Smooth muscle cell of the brain vasculature (primary cell): ENCODE measurements at regions not wholly inside any gene's neighbourhood (a gene's known extent, or its start where the extent isn't known, plus 50 kb on each side); places are given as distances from the start of the nearest gene placed in this dataset.
"Not testable (repeated sequence)": the region's sequence is repeated elsewhere in the genome, so short reads cannot be mapped to it uniquely, and the experiment has no call there.

ENCODE experiments used
- DNase-seq: peaks from one replicate; pipeline ENCODE4 v3.0.0-alpha.2; 2012; ENCODE audit warnings: low read depth, low spot score

DNA sequence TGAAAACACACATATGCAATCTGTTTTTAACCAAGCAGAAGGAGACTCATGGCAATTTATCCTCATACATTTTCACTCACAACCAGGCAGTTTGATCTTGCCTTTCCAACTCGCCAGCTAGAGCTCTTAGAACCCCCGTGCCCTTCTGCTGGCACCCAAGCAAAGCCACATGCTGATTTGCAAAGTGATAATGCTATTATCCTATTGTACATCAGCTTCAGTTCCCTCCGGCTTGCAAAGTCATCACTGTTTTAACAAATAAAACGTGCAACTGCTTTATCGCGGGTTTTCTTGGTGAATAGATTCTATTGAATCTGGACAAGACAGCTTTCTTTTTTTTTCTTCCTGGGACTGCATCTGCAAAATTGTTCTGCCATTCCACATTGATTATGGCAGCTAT, 314.6 kb downstream of the LNPK start:
- no peak for DNase-seq

DNA sequence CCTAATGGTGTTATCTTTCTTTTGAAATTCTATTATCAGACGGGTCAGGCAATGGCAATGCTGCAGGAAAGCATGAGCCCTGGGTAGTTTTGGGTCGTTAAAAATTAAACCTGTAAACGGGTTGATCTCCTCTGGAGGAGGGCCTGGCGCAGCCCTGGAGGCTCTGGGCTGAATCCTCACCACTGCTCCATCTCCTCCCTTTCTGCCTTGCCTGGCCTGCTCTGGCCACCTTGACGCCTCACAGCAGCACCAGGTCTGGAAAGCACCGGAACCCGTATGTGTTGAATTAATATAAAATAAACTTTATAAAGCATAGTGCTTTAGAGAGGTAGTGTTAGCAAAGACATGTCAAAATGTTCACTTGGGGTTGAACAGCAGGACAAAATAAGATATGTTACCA, 316.1 kb downstream of the LNPK start:
- DNase-seq: no peak

DNA sequence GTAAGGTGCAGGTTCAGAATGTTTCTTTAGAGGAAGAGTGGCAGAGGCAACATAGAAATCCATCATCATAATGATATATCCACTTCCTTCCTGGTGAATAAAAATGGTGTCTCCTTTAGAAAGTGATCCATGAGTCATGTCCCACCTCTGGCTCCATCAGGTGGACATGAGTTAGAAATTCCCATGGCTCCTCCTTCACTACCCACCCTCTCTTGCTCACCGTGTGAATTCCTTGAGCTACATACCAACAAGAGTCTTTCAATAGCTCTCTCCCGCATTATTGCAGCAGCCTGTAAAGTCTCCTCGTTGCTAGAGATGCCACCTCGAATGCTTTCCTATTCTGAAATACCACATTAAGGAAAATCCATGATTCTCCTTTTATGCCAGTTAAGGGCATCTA, 317.6 kb downstream of the LNPK start:
- no peak for DNase-seq

DNA sequence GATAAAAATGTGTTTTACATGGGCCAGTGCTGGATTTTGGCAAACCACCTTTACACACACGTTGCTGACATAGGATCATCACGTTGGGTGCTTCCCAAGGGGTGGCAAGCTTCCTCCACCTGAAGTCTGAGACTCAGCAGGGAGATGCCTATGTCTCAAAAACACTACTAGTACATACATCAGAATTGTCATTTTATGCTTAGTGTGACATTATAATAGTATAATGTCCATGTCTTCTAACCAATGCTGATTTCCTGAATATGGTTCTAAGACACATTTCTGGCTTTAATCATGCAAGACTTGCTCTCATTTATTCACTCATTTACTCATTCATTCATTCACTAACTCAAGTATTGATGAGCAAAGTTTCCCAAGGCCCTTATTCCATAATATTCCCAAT, 322.3 kb downstream of the LNPK start:
- DNase-seq: no peak

DNA sequence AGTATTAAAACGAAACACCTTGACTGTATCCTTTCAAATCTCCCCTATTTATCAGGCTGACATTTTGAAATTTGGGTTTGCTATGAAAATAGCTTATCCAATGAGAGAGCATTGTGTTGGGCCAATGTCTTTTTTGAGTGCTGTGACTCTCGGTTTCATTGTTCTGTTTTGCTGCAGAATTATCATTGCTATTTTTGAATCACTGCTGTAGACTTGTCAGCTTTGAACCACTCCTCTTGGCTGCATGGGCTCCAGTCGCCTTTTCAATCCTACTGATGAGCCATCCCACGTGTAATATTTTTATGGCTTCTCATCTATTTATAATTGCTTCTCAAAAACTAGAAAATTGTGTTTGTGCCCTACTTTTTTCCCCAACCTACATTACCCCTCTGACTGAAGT, 322.8 kb downstream of the LNPK start:
- no peak for DNase-seq

DNA sequence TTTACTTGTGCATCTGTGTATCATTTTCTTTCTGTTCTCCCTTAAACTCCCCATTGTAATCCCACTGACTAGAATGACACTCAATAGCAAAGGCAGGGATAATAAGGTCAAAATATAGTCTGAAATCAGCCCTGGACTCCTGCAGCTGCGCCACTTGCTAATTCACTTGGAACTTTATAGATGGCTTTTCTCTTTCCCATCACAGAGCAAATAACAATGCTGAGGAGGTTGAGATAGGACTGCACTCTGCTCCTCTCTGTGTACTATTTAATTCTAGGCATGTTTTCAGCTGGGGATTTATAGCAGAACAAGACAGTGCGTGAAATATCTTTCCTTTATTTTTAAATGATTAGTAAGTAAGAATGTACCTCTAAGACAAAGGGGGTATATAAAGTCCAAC, 324.2 kb downstream of the LNPK start:
- no peak for DNase-seq

DNA sequence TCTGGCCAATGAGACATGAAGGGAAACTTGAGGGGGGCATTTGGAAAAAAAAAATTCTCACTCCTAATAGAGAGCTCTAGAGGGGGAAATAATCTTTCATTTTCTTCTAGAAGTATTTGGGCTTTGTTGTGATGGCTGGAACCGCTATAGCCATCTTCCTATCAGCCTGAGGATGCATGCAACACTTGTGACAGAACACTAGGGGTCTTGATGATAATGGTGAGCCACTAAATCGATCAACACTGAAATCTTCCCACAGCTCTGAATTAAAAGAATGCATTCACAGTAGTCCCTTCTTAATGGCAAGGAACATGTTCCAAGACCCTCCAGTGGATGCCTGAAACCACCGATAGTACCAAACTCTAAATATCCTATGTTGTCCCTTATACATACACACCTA, 325.3 kb downstream of the LNPK start:
- no peak for DNase-seq

DNA sequence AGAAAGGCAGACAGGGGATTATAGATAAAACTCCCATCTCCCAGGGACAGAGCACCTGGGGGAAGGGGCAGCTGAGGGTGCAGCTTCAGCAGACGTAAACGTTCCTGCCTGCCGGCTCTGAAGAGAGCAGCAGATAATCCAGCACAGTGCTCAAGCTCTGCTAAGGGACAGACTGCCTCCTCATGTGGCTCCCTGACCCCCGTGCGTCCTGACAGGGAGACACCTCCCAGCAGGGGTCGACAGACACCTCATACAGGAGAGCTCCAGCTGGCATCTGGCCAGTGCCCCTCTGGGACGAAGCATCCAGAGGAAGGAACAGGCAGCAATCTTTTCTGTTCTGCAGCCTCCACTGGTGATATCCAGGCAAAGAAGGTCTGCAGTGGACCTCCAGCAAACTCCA, 333.3 kb downstream of the LNPK start:
- not testable (repeated sequence) for DNase-seq

DNA sequence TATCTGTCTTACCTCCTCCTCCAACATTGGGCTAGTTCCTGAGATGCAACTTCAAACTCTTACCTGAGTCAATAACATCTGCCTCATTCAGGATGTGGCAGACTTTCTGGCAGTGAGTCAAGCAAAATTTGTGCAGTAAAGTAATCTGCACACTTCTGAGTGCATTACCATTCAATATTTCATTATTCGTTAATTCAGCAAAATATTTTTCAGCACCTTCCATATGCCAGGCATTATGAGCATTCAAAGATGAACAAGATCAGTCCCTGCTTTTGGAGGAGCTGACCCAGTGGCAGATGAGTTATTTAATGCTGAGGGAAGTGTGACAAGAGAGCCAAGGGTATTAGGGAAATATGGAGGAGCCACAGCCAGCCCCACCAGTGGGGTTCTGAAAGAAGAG, 339.7 kb downstream of the LNPK start:
- no peak for DNase-seq

DNA sequence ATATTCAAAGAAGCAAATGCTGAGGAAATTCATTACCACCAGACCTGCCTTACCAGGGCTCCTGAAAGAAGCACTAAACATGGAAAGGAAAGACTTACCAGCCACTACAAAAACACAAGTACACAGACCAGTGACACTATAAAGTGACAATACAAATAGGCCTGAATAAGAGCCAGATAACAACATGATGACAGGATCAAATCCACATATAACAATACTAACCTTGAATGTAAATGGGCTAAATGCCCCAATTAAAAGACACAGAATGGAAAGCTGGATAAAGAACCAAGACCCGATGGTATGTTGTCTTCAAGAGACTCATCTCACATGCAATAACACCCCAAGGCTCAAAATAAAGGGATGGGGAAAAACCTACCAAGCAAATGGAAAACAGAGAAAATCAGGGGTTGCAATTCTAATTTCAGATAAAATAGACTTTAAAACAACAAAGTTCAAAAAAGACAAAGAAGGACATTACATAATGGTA, 353.4 kb downstream of the LNPK start:
- no peak for DNase-seq

DNA sequence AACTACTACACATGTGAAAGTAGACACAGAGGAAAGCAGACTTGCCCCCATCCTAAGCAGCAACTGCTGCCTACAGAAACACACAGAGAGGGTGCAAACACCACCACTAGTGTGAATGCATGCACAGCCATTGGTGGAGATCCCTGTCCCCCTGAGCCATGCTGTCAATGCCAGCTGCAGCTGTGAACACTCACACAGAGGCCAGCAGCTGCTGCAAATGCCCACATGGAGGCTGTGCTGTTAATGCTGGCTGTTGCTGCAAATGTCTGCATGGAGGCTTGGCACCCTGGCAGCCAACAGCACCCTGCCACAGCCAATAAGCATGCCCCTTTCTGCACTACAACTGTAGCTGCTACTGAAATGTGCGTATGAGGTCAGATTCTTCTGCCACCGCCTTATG, 355.0 kb downstream of the LNPK start:
- DNase-seq: no peak

DNA sequence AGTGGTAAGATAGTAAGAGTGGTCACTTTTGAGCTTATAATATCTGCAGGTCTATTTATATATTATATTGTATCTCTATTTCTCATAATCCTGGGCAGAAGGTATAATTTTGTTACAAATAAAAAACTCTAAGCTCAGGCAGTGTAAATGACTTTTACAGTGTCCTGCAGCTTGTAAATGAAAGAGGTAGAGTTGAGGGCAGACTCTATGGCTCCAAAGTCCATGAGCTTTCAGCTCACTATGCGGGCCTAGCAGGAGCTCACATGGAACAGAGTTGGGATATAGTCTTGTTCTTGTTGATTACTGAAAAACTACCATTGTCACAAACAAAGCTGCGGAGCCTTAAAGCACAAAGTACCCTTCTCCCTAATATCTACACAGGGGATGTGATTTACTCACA, 361.4 kb downstream of the LNPK start:
- no peak for DNase-seq

DNA sequence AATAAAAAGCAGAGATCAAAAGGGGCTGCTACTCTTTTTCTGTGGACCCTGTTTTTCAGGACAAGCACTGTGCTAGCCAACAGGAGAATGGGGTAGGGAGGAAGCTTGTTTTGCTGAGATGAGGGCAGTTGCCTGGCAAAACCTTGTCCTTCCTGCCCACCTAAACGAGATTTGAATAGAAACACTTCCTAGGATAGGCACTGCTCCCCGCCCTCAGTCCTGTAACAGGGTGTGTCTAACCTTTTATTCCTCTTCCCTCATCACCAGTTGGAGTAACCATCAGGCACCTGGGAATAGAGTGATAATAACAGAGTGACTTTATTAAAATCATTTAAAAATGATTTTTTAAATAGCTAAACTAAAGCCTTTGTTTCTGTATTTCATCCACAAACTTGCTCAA, 368.8 kb downstream of the LNPK start:
- DNase-seq: no peak

DNA sequence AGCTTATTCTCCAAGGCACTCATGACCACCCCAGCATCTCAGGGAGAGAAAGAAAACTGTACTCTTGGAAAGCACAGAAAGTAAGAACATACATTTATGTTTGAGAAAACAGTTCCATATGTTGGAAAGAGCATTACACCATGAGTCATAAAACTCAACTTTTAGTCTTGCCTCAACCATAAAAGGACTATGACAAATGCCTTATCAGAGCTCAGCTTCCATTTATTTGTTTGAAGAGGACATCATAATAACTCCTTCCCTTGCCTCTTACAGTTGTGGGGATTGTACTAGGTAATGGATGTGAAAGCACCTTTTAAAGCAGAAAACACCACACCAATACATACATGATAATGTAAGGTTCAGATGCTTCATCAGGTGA, 370.8 kb downstream of the LNPK start:
- no peak for DNase-seq

DNA sequence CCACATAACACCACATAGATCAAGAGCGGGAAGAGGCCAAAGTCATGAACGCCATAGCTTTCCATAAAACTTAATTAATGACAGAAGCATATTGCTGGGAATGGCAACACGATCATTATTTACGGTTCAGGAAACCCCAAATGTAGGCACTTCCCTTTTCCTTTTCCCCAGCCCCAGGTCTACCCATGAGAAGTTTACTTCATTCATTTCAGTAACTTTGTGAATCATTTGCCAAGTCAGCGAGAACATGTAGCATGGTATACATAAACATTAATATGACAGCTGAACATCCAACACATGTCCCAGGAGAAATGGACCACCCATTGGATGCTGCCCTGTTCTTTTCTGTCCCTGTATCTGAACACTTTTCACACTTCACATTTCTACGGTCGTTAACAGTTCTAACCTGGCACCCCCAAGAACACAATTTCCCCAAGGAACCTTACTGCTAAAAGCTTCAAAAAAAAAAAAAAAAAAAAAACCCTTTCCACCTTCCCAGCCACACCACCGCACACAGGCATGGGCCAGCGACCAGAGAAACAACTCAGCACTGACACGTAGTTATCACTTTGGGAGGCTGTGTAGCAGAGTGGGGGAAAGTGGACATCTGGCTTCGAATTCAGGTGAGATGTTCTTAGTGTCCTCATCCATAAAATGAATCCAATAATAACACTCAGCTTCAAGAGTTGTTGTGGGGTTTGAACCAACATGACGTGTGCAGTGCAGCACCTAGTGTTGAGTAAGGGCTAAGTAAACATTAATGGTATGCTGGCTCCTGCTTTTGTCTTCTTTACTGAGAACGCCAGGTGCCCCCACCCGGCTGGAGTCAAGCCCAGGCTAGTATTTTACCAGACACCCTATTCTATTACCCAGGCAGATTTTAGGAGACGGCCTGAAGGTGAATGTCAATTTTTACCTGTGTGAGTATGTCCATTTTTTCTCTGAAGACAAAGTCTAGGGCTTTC, 371.5 kb downstream of the LNPK start:
- DNase-seq: no peak

DNA sequence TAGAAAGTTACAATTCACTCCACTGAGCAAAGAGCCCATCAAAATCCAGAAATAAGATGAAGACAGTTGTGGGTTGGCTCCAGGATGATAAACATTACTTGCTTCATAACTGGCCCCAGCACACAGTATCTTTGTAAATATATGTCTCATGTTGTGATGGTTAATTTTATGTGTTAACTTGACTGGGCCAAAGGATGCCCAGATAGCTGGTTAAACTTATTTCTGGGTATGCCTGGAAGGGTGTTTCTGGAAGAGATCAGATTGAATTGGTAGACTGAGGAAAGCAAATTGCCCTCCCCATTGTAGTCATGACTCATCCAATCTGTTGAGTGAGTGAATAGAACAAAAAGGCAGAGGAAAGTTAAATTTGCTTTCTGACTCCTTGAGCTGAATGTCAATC, 373.8 kb downstream of the LNPK start:
- DNase-seq: no peak

DNA sequence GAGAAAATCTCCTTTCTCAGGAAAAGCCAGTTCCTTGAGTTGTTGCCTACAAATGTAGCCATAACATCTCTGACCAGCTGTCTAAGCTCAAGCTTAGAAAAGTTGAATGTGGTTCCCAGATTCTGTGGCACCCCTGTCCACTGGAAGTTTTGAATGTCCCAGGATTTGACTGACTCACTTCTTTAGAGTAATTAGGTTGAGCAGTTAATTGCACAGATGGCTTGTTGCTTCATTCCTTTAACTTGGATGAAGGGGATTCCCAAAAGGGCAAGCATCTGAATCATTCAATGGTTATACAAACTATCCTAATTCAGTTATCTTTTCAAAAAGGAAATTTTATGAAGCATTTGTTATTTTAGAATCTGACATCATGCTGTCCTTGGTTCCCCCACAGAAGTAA, 374.7 kb downstream of the LNPK start:
- DNase-seq: no peak

DNA sequence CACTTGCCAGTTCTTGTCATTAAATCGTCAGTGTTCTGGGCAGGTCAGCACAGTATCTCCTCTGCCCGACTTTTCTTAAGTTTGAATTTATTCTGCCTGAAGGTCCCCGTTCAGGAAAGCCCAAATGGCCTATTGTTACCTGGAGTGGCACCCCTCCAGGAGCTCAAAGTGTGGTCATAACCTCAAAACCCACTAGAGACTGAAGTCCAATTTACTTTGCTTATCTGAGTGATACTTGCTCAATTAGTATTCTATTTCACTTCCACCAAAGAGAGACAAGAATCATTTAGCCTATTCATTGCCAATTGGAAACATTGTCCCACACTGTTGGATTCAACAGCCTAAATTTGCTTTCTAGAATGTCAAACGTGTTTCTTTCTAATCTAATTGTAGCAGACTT, 375.3 kb downstream of the LNPK start:
- no peak for DNase-seq

DNA sequence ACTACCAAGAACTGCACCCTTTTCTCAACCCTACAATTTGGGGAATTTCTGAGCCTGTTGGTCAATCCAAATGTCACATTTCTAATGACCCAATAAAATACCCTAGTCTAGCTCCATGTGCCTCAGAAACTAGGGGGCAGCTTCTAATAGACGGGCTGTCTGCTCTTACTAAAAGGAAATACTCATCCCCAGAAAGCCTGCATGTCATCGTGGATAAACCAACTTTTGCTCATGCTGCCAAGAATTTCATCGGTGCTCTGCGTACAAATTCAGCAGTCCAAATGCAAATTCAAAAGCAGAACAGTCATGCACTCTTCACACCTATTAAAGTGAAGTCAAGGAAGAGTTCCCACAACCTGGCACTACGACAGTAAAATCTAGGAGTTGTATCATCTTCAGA, 377.3 kb downstream of the LNPK start:
- no peak for DNase-seq

DNA sequence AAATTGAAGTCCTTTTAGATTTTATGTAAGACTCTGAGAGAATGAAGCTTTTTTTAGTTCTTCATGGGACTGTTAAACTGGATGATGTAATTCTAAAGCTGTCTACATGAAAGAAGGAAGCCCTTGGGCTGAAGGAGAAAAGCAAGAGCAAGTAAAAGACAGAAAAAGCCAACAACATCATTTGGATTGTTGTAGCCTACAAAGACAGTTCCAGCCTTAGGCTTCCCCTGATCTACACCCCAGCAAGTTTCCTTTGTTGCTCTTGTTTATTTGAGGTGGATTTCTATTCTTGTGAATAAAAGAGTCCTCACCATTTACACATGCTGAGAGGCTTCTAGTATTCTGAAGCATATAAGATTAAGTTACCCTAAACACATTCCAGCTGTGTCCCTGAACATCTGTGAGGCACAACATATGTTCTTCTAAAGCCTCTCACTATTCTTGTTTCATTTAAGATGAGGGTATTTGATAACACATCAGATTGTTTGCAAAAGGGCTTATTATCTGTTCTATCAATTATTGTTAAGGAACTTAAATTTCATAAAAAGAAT, 377.8 kb downstream of the LNPK start:
- no peak for DNase-seq

DNA sequence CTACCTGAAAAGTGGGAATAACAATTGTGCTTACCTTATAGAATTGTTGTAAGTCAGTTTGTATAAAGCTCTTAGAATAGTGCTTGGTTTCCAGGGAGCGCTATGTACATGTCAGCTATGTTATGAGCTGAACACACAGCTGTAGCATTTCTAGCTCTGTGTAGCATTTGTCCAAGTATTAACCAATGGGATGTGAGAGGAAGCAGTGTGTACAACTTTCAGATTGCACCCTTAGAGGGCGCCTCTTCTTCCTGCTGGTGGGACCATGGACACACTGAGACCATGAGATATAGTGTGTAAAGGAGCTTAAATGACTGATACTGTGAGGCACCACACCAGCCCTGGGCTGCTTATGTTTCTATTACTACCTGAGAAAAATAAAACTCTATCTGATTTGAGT, 380.2 kb downstream of the LNPK start:
- DNase-seq: no peak

DNA sequence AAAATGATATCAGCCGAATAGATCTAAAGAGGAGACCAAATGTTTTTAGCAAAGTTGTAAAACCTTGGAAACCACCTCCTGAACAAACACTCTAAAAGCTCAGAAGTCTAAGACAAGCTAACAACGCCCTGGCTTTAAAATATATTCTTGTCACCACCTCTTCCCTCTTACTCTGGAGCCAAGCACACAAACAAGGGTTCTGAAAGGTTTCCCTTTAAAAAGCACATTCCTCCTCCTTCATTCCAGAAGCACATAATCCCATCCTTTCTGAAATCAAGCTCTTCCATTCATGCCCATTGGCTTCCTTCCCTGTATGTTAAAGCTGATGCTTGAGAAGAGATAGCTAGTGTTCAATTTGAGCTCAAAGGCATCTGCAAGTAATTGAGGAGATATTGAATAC, 382.0 kb downstream of the LNPK start:
- DNase-seq: no peak
